Activated T-helper 9 cell treated with anti-CD3 and anti-CD28 coated beads, Interleukin-2, amount 50 U/mL, for 16 hours (primary cell): ENCODE measurements at regions not wholly inside any gene's neighbourhood (a gene's known extent, or its start where the extent isn't known, plus 50 kb on each side); places are given as distances from the start of the nearest gene placed in this dataset.

Experiments used
- DNase-seq: peaks from one replicate; pipeline ENCODE4 v3.0.0-alpha.2; 2020; ENCODE audit warnings: low read depth

GRCh38 chr22:19574247-19574646 lies 50.0 kb upstream of the CLDN5 start:
- no peak for DNase-seq

- peak; percentile 54 for DNase-seq
Observed at GRCh38 chr22:19576460-19577421, 52.5 kb upstream of the CLDN5 start.

GRCh38 chr22:19577422-19577966 lies 53.3 kb upstream of the CLDN5 start:
- DNase-seq, result no peak

- DNase-seq, result no peak
Observed at GRCh38 chr22:19578180-19579004, 54.2 kb upstream of the CLDN5 start.

GRCh38 chr22:19579115-19579811 lies 55.1 kb upstream of the CLDN5 start:
- DNase-seq, result no peak

- DNase-seq, result no peak
Observed at GRCh38 chr22:19579880-19580279, 55.7 kb upstream of the CLDN5 start.

GRCh38 chr22:19580291-19580890 lies 56.2 kb upstream of the CLDN5 start:
- DNase-seq, result no peak

- no peak for DNase-seq
Observed at GRCh38 chr22:19582033-19582693, 58.0 kb upstream of the CLDN5 start.

GRCh38 chr22:19586922-19587684 lies 62.9 kb upstream of the CLDN5 start:
- DNase-seq, result no peak

- no peak for DNase-seq
Observed at GRCh38 chr22:19590696-19591095, 66.5 kb upstream of the CLDN5 start.

GRCh38 chr22:19591568-19591967 lies 67.4 kb upstream of the CLDN5 start:
- DNase-seq, result no peak

- DNase-seq, result no peak
Observed at GRCh38 chr22:19592464-19592863, 68.3 kb upstream of the CLDN5 start.

GRCh38 chr22:19593991-19594569 lies 69.9 kb upstream of the CLDN5 start:
- DNase-seq, result no peak

- no peak for DNase-seq
Observed at GRCh38 chr22:19595532-19595931, 71.3 kb upstream of the CLDN5 start.

GRCh38 chr22:19596680-19597398 lies 72.6 kb upstream of the CLDN5 start:
- no peak for DNase-seq

GRCh38 chr22:19597399-19597735 lies 73.2 kb upstream of the CLDN5 start:
- no peak for DNase-seq

GRCh38 chr22:19598054-19598855 lies 74.0 kb upstream of the CLDN5 start:
- no peak for DNase-seq

- no peak for DNase-seq
Observed at GRCh38 chr22:19599004-19599403, 74.8 kb upstream of the CLDN5 start.
